ENCODE measurements at regions not wholly inside any gene's neighbourhood (a gene's known extent, or its start where the extent isn't known, plus 50 kb on each side); places are given as distances from the start of the nearest gene placed in this dataset.
"Not testable (repeated sequence)": the region's sequence is repeated elsewhere in the genome, so short reads cannot be mapped to it uniquely, and the experiment has no call there.

GRCh38 chr7:73244782-73245311, 63.8 kb downstream of the NSUN5 start:
- not testable (repeated sequence) for DNase-seq (ENCODE audit: low spot score)

DNA sequence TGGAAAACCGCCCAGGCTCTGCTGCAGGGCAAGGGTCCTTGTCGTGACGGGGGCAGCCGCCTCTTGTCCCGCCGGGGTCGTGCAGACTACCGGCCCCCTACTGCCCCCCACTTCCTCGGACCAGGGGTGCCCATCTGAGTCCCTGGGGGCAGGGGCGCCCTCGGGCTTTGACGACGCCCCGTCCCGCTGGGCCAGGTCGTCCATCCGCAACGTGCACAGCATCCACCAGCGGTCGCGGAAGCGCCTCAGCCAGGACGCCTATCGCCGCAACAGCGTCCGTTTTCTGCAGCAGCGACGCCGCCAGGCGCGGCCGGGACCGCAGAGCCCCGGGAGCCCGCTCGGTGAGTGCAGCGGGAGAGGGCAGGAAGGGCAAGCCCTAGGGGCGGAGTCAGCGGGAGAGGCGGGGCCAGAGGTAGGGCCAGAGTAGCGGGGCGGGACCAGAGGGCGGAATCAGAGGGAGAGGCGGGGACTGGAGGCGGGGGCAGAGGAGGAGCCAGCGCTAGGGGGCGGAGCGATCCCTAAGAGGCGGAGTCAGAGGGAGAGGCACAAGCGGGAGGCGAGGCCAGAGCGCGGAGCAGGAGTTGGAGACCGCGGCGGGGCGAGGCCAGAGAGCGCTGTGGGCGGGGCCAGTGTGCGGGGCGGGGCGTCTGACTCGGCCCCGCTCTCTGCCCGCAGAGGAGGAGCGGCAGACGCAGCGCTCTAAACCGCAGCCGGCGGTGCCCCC, 73.5 kb downstream of the NSUN5 start:
- DNase-seq (ENCODE audit: low spot score) = not testable (repeated sequence)

- not testable (repeated sequence) for DNase-seq (ENCODE audit: low spot score)
These were observed 82.9 kb downstream of the NSUN5 start for GRCh38 chr7:73225745-73226144.

DNA sequence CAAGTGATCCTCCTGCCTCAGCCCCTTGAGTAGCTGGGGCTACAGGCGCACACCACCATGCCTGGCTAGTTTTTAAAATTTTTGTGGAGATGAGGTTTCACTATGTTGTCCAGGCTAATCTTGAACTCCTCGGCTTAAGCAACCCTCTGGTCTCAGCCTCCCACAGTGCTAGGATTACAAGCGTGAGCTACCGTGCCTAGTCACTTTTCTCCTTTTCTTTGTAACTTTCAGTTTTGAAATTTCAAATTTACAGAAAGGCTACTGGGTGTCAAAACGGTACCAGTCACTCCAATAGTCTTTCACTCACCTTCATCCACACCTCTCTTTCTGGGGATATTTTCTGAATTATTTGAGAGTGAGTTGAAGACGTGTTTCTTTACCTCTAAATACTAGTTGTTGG, 86.9 kb downstream of the NSUN5 start:
- DNase-seq (ENCODE audit: low spot score) = not testable (repeated sequence)

DNA sequence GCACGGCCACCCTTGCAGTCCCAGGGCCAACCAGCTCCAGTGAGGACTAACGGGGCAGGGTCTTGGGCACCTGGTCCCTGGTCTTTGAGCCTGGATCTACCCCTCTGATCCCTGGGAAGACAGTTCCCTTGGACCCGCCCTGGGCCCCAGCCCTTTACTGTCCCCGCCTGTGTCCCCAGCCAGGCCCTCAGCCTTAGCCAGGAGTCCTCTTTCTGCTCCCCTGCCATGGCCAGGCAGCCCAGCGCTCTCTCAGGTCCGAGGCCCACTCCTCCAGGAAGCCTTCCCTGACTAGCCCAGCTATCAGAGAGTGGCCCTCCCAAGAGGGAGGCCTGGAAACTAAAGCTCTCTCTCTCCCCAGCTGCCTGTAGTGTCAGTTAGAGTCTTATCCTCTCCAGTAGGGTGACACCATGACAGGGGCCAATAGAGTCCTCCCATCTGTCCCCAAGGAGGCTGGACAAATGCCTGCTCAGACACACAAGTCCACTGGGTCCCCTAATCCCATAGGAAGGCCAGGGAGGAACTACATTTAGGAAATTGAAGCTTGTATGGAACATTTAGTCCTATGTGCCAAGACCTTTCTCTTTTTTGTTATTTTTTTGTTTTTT, 87.8 kb downstream of the NSUN5 start:
- DNase-seq (ENCODE audit: low spot score) = not testable (repeated sequence)

GRCh38 chr7:73220357-73220756, 88.3 kb downstream of the NSUN5 start:
- DNase-seq (ENCODE audit: low spot score) = not testable (repeated sequence)

GRCh38 chr7:73218802-73219201, 89.8 kb downstream of the NSUN5 start:
- not testable (repeated sequence) for DNase-seq (ENCODE audit: low spot score)

- not testable (repeated sequence) for DNase-seq (ENCODE audit: low spot score)
These were observed 92.5 kb downstream of the NSUN5 start for GRCh38 chr7:73216046-73216675.

- DNase-seq (ENCODE audit: low spot score) = not testable (repeated sequence)
These were observed 93.4 kb downstream of the NSUN5 start for GRCh38 chr7:73215232-73215631.

GRCh38 chr7:73214471-73214870, 94.2 kb downstream of the NSUN5 start:
- DNase-seq (ENCODE audit: low spot score) = peak; percentile 0

- DNase-seq (ENCODE audit: low spot score) = not testable (repeated sequence)
These were observed 95.5 kb downstream of the NSUN5 start for GRCh38 chr7:73213076-73213475.

DNA sequence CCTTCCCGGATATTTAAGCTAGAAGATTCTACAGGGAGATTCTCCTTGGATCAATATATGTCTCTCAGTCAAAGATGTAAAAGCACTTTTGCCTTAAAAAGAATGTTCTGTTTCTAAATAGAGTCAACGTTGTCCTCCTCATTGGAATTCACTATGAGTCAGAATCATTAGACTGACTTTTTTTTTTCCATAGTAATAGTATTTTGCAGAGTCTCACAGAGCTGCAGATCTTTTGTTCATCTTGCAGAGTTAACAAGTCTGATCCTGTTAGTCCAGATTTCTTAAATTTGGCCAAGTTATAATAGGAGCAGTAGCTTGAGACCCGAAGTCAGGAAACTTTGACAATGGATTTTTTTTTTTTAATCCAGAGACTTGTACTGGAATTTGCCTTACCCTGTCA, 103.0 kb downstream of the NSUN5 start:
- not testable (repeated sequence) for DNase-seq (ENCODE audit: low spot score)

DNA sequence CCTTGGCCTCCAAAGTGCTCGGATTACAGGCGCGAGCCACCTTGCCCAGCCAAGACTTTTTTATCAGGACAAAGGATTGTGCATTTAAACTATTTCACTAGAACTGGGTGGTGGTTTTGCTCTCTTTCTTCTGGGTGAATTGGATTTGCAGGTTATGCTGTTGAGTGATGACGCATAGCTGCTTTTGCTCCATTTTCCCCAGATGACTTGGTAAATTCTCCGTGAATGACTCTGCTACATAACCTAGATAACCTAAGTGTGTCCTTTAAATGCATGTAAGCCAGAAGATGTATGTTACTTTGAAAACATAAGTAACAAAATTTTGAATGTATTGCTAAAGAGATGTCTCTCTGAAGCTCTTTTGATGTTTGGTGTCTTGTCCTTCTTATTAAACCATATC, 103.7 kb downstream of the NSUN5 start:
- DNase-seq (ENCODE audit: low spot score) = not testable (repeated sequence)

DNA sequence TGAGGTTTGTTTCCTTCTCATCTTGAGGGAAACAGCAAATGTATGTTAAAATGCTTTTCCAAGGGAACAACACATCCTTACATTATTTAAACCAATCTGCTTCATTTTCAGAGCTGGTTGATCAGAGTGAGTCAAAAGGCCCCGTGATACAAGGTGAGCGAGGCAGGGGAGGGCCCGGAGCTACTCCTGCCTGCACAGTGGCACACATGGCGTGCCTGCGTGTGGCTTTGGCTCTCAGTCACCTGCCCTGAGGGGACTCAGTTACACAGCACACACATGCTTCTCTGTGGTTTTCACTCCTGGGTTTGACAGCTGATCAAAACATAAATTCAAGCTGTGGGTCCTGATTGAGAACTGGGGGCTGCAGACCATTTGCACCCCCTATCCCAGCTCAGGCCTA, 105.3 kb downstream of the NSUN5 start:
- not testable (repeated sequence) for DNase-seq (ENCODE audit: low spot score)

GRCh38 chr7:73201264-73201663, 107.4 kb downstream of the NSUN5 start:
- not testable (repeated sequence) for DNase-seq (ENCODE audit: low spot score)

- not testable (repeated sequence) for DNase-seq (ENCODE audit: low spot score)
These were observed 108.0 kb downstream of the NSUN5 start for GRCh38 chr7:73200518-73201099.

DNA sequence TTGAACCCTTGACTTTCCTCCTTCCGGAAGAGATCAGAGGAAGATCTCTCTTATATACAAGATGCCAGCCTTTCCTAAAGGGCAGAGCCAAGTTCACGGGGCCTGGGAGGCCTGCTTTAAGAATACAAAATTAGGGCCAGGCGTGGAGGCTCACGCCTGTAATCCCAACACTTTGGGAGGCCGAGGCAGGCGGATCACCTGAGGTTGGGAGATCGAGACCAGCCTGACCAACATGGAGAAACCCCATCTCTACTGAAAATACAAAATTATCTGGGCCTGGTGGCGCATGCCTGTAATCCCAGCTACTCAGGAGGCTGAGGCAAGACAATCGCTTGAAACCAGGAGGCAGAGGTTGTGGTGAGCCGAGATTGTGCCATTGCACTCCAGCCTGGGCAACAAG, 108.2 kb upstream of the SPDYE9 start:
- DNase-seq (ENCODE audit: low spot score) = not testable (repeated sequence)

DNA sequence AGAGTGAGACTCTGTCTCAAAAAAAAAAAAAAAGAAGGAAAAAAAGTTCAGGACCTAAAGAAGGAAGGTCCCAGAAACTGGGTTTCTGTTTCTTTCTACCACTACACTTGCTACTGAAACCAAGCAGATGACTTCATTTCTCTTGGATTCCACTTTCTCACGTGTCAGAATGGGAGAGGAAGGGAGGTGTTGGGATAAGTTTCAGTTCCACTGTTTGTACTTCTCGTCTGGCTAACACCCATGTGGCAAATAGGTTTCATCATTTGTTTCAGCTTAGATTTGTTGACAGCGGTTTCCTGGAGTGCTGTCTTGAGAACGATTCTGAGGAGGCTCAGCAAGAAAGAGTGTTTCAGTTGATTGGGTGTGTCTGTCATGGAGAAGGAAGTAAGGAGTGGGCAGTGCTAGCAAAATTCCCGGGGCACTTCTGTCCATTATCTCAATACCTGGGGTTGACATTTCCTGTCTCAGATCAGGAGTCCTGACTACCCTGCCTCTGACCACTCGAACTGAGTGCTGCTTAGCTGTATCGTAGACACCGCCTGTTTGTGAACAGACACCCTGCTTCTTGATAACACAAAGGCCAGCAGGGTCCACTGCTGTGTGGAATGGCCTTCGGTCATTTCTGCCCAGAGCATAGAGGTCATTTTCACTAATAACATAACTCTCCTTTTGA, 104.8 kb upstream of the SPDYE9 start:
- DNase-seq (ENCODE audit: low spot score) = not testable (repeated sequence)

- not testable (repeated sequence) for DNase-seq (ENCODE audit: low spot score)
These were observed 102.4 kb upstream of the SPDYE9 start for GRCh38 chr7:73188287-73188686.

DNA sequence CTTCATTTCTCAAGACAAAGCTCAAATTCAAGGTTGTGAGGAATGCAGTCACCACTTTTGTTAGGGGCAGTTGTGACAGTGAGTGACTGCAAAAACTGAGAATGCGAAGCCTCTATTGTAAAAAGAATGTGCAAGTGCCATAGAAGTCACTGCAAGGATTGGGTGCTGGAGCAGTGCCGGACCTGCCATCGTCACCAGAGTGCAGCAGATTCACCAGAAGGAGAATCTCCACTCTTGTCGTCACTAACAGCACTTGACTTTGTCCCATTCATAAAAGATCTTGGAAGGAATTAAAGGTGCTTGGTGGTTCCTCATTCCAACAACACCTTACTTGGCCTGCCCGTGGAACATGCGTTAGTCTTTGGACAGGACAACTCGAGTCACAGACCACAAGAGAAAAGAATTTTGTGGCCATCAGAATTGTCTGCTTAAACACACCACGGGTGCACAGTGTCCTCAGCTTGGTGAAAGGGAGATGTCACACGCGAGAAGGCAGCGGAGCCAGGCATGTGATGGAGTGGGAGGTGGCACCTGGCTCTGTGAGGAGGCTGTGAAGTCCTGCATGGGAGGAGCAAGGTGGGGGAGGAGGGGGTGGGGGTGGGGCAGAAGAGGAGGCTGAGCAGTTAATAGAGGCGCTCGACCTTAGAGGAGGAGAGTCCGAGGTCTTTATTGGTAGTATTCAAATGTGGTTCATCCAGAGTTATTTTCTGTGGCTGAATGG, 100.9 kb upstream of the SPDYE9 start:
- not testable (repeated sequence) for DNase-seq (ENCODE audit: low spot score)

GRCh38 chr7:73176813-73177212, 91.0 kb upstream of the SPDYE9 start:
- DNase-seq (ENCODE audit: low spot score) = not testable (repeated sequence)
